ENCODE measurements at regions not wholly inside any gene's neighbourhood (a gene's known extent, or its start where the extent isn't known, plus 50 kb on each side); places are given as distances from the start of the nearest gene placed in this dataset.

GRCh38 chr9:14516656-14517055 is 176.6 kb downstream of the ZDHHC21 start:
- Histone ChIP-seq H3K4me2 (ENCODE audit: insufficient read depth, low read length) (no peak overlapping the region), H3K4me1 (ENCODE audit: control insufficient read depth, extremely low read depth, insufficient read depth, low read length) (no peaks in the 10 kb centered on the region), H3K9me3 (replicated peaks; ENCODE audit: control insufficient read depth, insufficient read depth, low read length) (no peaks in the 10 kb centered on the region), H3K9ac (replicated peaks; ENCODE audit: extremely low read depth, insufficient read depth, low read length) (no peak overlapping the region), H3K27me3 (ENCODE audit: control insufficient read depth in 2 of 2, insufficient read depth in 2 of 2, low read length in 2 of 2) (no peaks in the 10 kb centered on the region), H4K20me1 (replicated peaks; ENCODE audit: control insufficient read depth, extremely low read depth, insufficient read depth, low read length) (no peaks in the 10 kb centered on the region), H2AFZ (ENCODE audit: low read depth, low read length) (no peak overlapping the region), H3K27ac (ENCODE audit: insufficient read depth, low read depth, low read length) (no peak overlapping the region), H3K79me2 (ENCODE audit: control insufficient read depth, insufficient read depth, low read length) (no peaks in the 10 kb centered on the region), H3K36me3 (ENCODE audit: control insufficient read depth in 2 of 2, extremely low read depth in 1 of 2, insufficient read depth in 2 of 2, low read length in 2 of 2) (no peaks in the 10 kb centered on the region), H3K9me1 (replicated peaks; ENCODE audit: control insufficient read depth, extremely low read depth, insufficient read depth, low read length) (no peaks in the 10 kb centered on the region), H3K4me3 (replicated peaks in 1 of 3; ENCODE audit: insufficient read depth in 1 of 3, low read depth in 1 of 3, low read length in 3 of 3) (no peak overlapping the region)
- ChIA-PET POLR2A (no interaction called here), CTCF (interaction anchor here (1.7 kb wide), 1 partner anchor 8 kb away, joined by 4 read pairs; no protein-coding TSS in a partner anchor)
- dilution Hi-C loops (cut with MboI; ENCODE audit: extremely low pct_ligation_motif_present, low sequenced_read_pairs) = no loop called here
- BruUV-seq (replicated peaks) = no TSS peak
- TF ChIP-seq CTCF (IDR thresholded peaks at IDR 0.05; ENCODE audit: extremely low read depth in 1 of 2, insufficient read depth in 1 of 2, low read depth in 1 of 2, low read length in 2 of 2) = no peak
- TF ChIP-seq POLR2A (IDR thresholded peaks at IDR 0.05; ENCODE audit: low read depth, low read length) = no peak
- TF ChIP-seq POLR2AphosphoS5 (IDR thresholded peaks at IDR 0.05; ENCODE audit: insufficient read depth, low read depth, low read length) = no peak
- no peak for TF ChIP-seq GATA2 (IDR thresholded peaks at IDR 0.05; ENCODE audit: insufficient read depth, insufficient read length, low read depth, low read length)
- no peak for TF ChIP-seq EZH2 (IDR thresholded peaks at IDR 0.05; ENCODE audit: borderline replicate concordance, low read depth, low read length, severe bottlenecking)
- TF ChIP-seq JUN (IDR thresholded peaks at IDR 0.05; ENCODE audit: borderline replicate concordance, insufficient read depth, insufficient read length, low read depth) = no peak
- no peak for TF ChIP-seq MYC (IDR thresholded peaks at IDR 0.05; ENCODE audit: low read depth, low read length)
- no peak for TF ChIP-seq MAX (IDR thresholded peaks at IDR 0.05; ENCODE audit: insufficient read depth, insufficient read length)
- TF ChIP-seq FOS (IDR thresholded peaks at IDR 0.05; ENCODE audit: borderline replicate concordance, insufficient read depth, low read length) = no peak
- DNase-seq (ENCODE audit: low read depth, low spot score) (no peak), FAIRE-seq (no peak)
- intact Hi-C loops (cut with micrococcal nuclease) = no loop called here
